WI38 (cell line): ENCODE measurements at regions not wholly inside any gene's neighbourhood (a gene's known extent, or its start where the extent isn't known, plus 50 kb on each side); places are given as distances from the start of the nearest gene placed in this dataset.

Experiments used
- H3K4me3 ChIP-seq: 2 replicates; pipeline ENCODE4 v1.5.1; 2011; ENCODE audit warnings: low read depth, mild to moderate bottlenecking, control low read depth, low read length
- CTCF ChIP-seq: IDR thresholded peaks from 2 replicates; pipeline ENCODE4 v1.5.1; 2012; ENCODE audit warnings: low read depth, mild to moderate bottlenecking, control low read depth, low read length

GRCh38 chr18:40387130-40387787 lies 1567.8 kb upstream of the PIK3C3 start:
- no peak for TF ChIP-seq CTCF
- H3K4me3 ChIP-seq = no peak overlapping the region

GRCh38 chr18:40382197-40382596 lies 1572.8 kb upstream of the PIK3C3 start:
- H3K4me3 ChIP-seq = no peak overlapping the region
- TF ChIP-seq CTCF = no peak

GRCh38 chr18:40380686-40381439 lies 1574.2 kb upstream of the PIK3C3 start:
- no peak overlapping the region for H3K4me3 ChIP-seq
- TF ChIP-seq CTCF = no peak

GRCh38 chr18:40375837-40376236 lies 1579.2 kb upstream of the PIK3C3 start:
- H3K4me3 ChIP-seq = no peak overlapping the region
- TF ChIP-seq CTCF = no peak

GRCh38 chr18:40371673-40372072 lies 1583.4 kb upstream of the PIK3C3 start:
- no peak for TF ChIP-seq CTCF
- no peak overlapping the region for H3K4me3 ChIP-seq

GRCh38 chr18:40367576-40367975 lies 1587.5 kb upstream of the PIK3C3 start:
- no peak for TF ChIP-seq CTCF
- H3K4me3 ChIP-seq = no peak overlapping the region

GRCh38 chr18:40366521-40366920 lies 1588.5 kb upstream of the PIK3C3 start:
- TF ChIP-seq CTCF = no peak
- no peak overlapping the region for H3K4me3 ChIP-seq
